ENCODE measurements at regions not wholly inside any gene's neighbourhood (a gene's known extent, or its start where the extent isn't known, plus 50 kb on each side); places are given as distances from the start of the nearest gene placed in this dataset.

GRCh38 chr13:22846551-22846950 lies 334.2 kb upstream of the SGCG start:
- TF ChIP-seq CTCF (IDR thresholded peaks at IDR 0.05; ENCODE audit: extremely low read depth in 1 of 2, insufficient read depth in 1 of 2, low read depth in 1 of 2, low read length in 2 of 2) = no peak
- TF ChIP-seq POLR2AphosphoS5 (IDR thresholded peaks at IDR 0.05; ENCODE audit: insufficient read depth, low read depth, low read length) = no peak

Data from endothelial cell of umbilical vein (primary cell).